GM21619 (cell line): ENCODE measurements at regions not wholly inside any gene's neighbourhood (a gene's known extent, or its start where the extent isn't known, plus 50 kb on each side); places are given as distances from the start of the nearest gene placed in this dataset.

Experiments
- ATAC-seq: cut with Tn5 transposase; IDR thresholded peaks from one replicate; pipeline ENCODE4 v1.9.1; 2021; ENCODE audit not compliant: unreplicated experiment

DNA sequence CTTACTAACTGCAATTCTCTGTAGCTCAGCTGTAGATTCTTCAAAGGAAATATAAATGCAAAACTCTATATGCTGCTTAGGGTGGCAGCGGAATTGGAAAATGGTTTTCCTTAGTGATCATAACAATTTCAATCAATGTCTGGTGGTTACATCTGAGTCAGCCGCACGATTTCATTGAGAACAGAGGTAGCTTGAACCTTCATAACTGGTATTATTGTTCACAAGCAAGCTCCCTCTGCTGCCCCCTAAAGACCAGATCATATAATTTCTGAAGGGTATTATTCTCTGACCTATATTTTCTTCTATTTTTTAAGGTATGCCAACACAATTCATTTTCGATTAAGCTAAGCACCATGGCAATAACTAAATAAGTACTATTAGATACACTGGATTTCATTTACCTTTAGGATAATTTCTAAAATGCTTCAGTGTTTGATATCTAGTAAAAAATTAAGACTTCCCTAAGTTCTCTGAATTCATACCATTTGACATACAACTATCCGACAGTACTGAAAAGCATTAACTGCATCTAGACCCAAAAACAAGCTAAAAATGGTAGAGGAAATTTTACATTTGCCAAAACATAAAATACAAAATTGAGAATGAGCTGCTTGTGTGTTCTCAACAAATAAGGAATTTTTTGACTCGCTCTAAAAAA lies 181.1 kb upstream of the SPEF2 start:
- ATAC-seq, result no peak

GRCh38 chr5:35430381-35431162 lies 187.1 kb upstream of the SPEF2 start:
- ATAC-seq, result no peak

DNA sequence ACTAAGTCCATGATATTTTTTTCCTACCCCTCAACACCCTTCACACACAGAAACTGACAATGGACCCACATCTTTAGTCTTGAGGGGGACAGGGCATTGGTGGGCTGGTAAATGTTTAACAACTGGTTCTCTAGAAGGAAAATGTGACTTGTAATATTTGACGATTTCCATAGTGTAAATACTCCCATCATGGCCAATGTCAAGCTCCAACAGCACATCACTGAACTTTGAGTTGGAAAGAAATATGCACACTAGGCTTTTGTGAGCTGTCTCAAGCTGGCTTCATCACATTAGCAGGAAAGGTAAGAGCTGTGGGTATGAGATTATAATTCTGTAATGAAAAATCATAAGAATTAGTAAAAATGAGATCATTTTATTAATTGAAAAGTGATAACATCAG lies 189.9 kb upstream of the PRLR start:
- no peak for ATAC-seq

DNA sequence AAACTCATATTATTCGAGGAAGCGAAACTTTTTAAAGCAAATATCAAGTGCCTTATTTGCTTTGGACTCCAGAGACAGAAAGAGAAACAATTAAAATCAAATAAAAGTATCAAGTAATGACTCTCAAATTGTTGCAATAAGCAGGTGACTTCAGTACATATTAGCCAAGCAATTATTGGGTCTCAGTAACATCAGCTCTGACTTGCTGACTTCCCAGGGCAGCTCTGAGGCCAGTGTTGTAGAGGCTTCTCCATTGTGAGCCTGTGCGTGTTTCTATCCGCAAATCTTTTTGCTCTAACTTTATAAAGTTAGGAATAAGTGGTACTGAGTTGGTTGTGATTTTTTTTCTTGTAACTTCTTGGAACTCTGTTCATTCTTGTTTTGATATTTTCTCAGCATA lies 186.8 kb upstream of the PRLR start:
- no peak for ATAC-seq

DNA sequence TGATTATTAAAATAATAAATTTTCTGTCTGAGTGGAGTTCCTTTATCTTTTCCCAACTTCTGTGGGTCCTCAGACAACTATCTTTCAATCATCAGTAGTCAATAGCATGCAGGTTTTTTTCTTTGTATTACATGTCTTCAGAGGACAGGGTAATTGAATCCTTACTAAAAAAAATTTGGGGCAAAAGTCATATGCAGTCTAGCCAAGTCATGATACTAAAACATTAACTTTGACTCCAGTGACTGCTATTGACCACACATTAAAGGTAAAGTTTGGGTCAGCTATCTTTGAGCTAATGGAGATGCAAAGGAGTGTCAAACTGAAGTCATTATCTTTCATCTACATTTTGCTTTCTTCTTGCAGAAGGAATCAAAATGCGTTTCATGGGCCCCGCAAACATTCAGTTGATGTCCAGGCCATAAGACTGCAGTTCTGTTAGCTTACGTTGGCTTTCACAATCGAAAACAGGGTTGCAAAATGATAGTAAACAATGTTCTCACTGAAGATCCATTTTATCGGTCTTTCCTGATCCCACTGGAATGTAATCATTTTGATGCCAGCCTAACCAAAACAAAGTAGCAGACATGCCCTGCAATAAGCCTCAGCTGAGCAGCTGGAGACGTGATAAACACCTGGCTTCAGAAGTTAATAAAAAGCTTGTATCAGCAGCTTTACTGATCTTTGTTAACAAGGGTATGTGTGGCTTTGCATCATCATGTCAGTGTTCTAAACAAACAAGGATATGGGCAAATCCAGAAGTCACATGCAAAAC lies 186.1 kb upstream of the PRLR start:
- ATAC-seq, result no peak

GRCh38 chr5:35415309-35415708 lies 185.0 kb upstream of the PRLR start:
- ATAC-seq, result no peak

- no peak for ATAC-seq
These were observed 179.1 kb upstream of the PRLR start for GRCh38 chr5:35409361-35409760.

- ATAC-seq, result no peak
These were observed 177.9 kb upstream of the PRLR start for GRCh38 chr5:35408146-35408545.

- ATAC-seq, result no peak
These were observed 177.4 kb upstream of the PRLR start for GRCh38 chr5:35407697-35408096.

- ATAC-seq, result no peak
These were observed 175.7 kb upstream of the PRLR start for GRCh38 chr5:35405938-35406337.

GRCh38 chr5:35404701-35405100 lies 174.4 kb upstream of the PRLR start:
- no peak for ATAC-seq

DNA sequence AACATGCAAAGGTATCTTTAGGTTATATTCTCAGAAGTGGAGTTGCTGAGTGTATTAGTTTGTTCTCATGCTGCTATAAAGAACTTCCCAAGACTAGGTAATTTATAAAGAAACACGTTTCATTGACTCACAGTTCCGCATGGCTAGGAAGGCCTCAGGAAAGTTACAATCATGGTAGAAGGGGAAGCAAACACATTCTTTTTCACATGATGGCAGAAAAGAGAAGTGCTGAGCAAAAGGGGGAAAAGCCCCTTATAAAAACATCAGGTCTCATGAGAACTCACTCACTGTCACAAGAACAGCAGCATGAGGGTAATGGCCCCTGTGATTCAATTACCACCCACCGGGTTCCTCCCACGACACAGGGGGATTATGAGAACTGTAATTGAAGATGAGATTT lies 163.6 kb upstream of the PRLR start:
- ATAC-seq, result no peak

DNA sequence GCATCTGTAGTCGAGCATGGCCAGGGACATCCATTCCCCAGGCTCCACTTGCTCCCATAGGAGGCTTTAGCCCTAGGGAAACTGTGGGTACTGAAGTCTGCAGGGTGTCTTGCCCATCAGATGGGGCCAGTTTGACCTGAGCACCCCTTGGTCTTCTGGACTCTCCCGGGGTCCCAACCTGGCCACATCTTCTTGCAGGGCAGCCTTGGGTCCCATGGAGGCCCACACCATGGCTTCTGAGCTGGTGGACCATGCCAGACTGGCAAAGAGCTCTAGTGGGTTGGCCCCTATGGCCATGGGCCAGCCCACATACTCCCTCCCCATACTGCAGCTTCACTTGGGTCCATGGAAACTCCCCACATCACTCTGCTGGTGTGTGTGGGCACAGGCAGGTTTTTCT lies 154.4 kb upstream of the PRLR start:
- no peak for ATAC-seq

GRCh38 chr5:35383041-35383440 lies 152.8 kb upstream of the PRLR start:
- no peak for ATAC-seq

GRCh38 chr5:35377653-35378052 lies 147.4 kb upstream of the PRLR start:
- ATAC-seq, result no peak

DNA sequence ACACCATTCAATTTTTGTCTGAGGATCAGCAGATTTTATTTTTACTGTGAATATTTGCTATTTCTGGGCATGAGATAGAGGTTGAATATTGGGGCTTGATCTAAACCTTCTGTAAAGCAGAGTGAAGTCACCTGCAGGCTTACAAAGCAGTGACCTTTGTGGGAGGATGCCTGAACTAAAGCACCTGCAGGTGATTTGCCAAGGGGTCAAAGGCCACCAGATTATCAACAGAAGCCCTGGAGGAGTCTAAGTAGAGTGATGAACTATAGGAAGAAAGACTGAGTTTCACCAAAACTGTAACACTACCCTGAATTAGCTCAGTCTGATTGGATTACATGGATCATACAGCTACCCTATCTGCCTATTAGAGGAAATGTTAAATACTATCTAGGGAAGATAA lies 144.3 kb upstream of the PRLR start:
- ATAC-seq, result no peak

- ATAC-seq, result no peak
These were observed 143.0 kb upstream of the PRLR start for GRCh38 chr5:35373249-35373648.

GRCh38 chr5:35372482-35372881 lies 142.2 kb upstream of the PRLR start:
- no peak for ATAC-seq

DNA sequence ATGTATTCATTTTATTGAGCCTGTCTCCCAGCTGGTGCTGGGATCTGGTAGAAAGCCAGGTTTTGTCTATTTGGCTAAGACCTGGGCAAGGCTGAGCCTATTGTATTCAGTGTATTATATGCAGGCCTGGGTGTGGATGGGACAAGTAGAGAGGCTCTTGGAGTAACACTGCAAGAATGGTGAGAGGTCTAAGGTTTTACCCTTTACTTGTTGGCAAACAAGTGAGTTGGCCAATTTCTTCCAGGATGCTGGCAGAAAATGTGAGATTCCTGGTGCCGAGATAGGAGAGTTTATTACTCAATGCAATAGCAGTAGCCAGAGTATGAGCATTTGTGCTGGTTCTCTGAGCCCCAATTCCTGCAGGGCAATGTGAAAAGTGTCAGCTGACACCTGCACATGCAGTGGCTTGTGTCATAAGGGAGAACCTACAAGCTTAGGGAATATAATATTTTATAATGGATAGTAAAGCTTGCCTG lies 141.7 kb upstream of the PRLR start:
- ATAC-seq, result no peak

DNA sequence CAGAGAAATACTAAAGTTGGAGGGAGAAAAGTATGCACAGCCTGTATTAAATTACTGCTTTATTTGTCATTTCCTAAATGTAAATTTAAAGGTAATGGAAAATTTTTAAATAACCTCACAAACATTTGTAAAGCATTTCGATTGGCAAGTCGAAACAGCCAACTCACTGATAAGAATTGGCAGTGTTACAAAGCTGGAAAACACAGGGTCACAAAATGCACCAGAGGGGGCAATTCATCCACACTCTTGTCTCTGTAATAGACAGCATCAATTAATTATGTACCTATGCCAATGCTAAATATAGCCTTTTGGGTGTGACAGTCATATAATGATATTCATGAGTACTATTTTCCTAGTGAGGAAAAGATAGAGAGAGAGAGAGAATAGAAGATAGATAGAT lies 140.6 kb upstream of the PRLR start:
- no peak for ATAC-seq

DNA sequence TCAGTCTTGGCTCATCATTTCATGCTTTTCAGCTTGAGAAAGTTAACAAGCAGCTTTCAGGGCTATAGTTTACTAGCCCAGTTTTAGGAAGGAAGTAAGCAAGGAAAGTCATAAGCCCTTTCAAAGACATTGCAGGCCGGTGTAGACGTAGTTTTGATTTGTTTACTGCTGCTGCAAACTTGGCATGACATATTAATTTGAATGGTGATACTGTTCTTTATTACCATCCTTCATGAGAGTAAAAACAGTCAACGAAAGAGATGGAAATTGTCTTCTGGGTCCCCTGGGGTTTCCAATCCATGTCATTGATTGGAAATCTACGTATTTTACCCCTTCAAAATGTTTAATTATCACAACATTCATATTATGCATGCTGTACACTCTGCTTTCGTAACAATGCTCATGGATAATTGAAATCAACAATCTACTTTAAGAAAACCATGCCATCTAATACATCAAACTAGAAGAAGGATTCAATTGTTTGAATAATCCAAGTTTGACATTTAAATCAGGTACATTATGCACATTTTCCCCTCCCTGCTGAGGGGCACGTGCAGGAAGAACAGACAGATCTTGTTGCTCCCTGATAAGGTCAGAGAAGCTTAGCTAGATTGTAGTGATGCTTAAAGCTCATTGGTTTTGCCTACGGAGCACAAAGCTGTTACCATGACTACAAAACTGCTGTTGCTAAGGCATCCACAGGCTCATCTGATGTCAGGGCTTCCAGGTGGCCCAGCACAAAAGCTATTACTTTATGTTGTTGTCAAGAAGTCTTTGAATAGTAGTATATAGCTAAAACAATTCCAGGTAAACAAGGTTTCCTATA lies 139.9 kb upstream of the PRLR start:
- ATAC-seq, result no peak
